ENCODE measurements at regions not wholly inside any gene's neighbourhood (a gene's known extent, or its start where the extent isn't known, plus 50 kb on each side); places are given as distances from the start of the nearest gene placed in this dataset.

GRCh38 chr4:30450474-30450873 is 269.7 kb upstream of the PCDH7 start:
- H3K4me3 ChIP-seq (ENCODE audit: low read length in 3 of 3), result no peak overlapping the region
- DNase-seq, result peak in 2 of 5 donors; percentile 39 to 57
- no peaks in the 10 kb centered on the region for H3K9me3 ChIP-seq (ENCODE audit: control insufficient read depth in 2 of 3, insufficient read depth in 1 of 3, low read length in 3 of 3)
- no peaks in the 10 kb centered on the region for H3K4me1 ChIP-seq (ENCODE audit: control insufficient read depth in 2 of 3, insufficient read depth in 2 of 3, low read depth in 1 of 3, low read length in 3 of 3)
- no peak for FAIRE-seq
- TF ChIP-seq CTCF (IDR thresholded peaks at IDR 0.05; ENCODE audit: borderline replicate concordance, extremely low read depth, insufficient read depth), result no peak
- no peaks in the 10 kb centered on the region for H3K36me3 ChIP-seq (ENCODE audit: control insufficient read depth in 2 of 3, insufficient read depth in 3 of 3, low read length in 3 of 3)
- H3K9ac ChIP-seq (ENCODE audit: low read length in 3 of 3), result no peak overlapping the region
- intact Hi-C loops (cut with DNase I), result no loop called here
- H3K27me3 ChIP-seq (ENCODE audit: control insufficient read depth, insufficient read depth, low read length), result no peaks in the 10 kb centered on the region
- H3K27ac ChIP-seq (ENCODE audit: low read depth in 2 of 2, low read length in 2 of 2), result no peak overlapping the region

DNA sequence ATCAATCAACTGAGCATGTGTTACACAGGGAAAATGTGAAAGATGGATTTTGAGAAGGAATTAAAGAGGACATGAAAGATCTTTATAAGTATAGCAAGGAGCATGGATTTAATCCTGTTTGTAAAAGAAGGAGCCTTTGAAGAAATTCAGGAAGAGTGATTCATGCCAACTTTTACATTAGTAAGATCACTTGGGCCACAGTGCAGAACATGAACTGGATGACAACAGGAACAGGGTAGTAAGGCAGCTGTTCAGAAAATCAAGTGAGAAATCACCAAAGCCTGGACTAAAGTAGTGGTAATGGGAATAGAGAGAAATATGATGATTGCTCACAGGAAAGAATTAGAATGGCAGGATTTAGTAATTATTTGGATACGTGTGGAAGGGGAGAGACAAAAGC is 265.7 kb upstream of the PCDH7 start:
- FAIRE-seq (no peak), DNase-seq (no peak)
- H3K4me3 ChIP-seq (ENCODE audit: low read length in 3 of 3), result no peak overlapping the region
- no peak for TF ChIP-seq CTCF (IDR thresholded peaks at IDR 0.05; ENCODE audit: borderline replicate concordance, extremely low read depth, insufficient read depth)
- H3K9me3 ChIP-seq (ENCODE audit: control insufficient read depth in 2 of 3, insufficient read depth in 1 of 3, low read length in 3 of 3), result no peaks in the 10 kb centered on the region
- no peaks in the 10 kb centered on the region for H3K36me3 ChIP-seq (ENCODE audit: control insufficient read depth in 2 of 3, insufficient read depth in 3 of 3, low read length in 3 of 3)
- no peaks in the 10 kb centered on the region for H3K4me1 ChIP-seq (ENCODE audit: control insufficient read depth in 2 of 3, insufficient read depth in 2 of 3, low read depth in 1 of 3, low read length in 3 of 3)
- no peak overlapping the region for H3K9ac ChIP-seq (ENCODE audit: low read length in 3 of 3)
- H3K27ac ChIP-seq (ENCODE audit: low read depth in 2 of 2, low read length in 2 of 2), result no peak overlapping the region
- no peaks in the 10 kb centered on the region for H3K27me3 ChIP-seq (ENCODE audit: control insufficient read depth, insufficient read depth, low read length)
- intact Hi-C loops (cut with DNase I), result no loop called here

- FAIRE-seq, result no peak
- no peaks in the 10 kb centered on the region for H3K27me3 ChIP-seq (ENCODE audit: control insufficient read depth, insufficient read depth, low read length)
- no peaks in the 10 kb centered on the region for H3K36me3 ChIP-seq (ENCODE audit: control insufficient read depth in 2 of 3, insufficient read depth in 3 of 3, low read length in 3 of 3)
- no peaks in the 10 kb centered on the region for H3K4me1 ChIP-seq (ENCODE audit: control insufficient read depth in 2 of 3, insufficient read depth in 2 of 3, low read depth in 1 of 3, low read length in 3 of 3)
- intact Hi-C loops (cut with DNase I), result no loop called here
- no peak overlapping the region for H3K27ac ChIP-seq (ENCODE audit: low read depth in 2 of 2, low read length in 2 of 2)
- TF ChIP-seq CTCF (IDR thresholded peaks at IDR 0.05; ENCODE audit: borderline replicate concordance, extremely low read depth, insufficient read depth), result no peak
- H3K9ac ChIP-seq (ENCODE audit: low read length in 3 of 3), result no peak overlapping the region
- H3K4me3 ChIP-seq (ENCODE audit: low read length in 3 of 3), result no peak overlapping the region
- no peaks in the 10 kb centered on the region for H3K9me3 ChIP-seq (ENCODE audit: control insufficient read depth in 2 of 3, insufficient read depth in 1 of 3, low read length in 3 of 3)
- no peak for DNase-seq
Measured at GRCh38 chr4:30456716-30457115, 263.5 kb upstream of the PCDH7 start.

GRCh38 chr4:30460818-30461217 is 259.4 kb upstream of the PCDH7 start:
- H3K36me3 ChIP-seq (ENCODE audit: control insufficient read depth in 2 of 3, insufficient read depth in 3 of 3, low read length in 3 of 3), result no peaks in the 10 kb centered on the region
- no peak overlapping the region for H3K9ac ChIP-seq (ENCODE audit: low read length in 3 of 3)
- no peak for TF ChIP-seq CTCF (IDR thresholded peaks at IDR 0.05; ENCODE audit: borderline replicate concordance, extremely low read depth, insufficient read depth)
- DNase-seq, result no peak
- H3K4me3 ChIP-seq (ENCODE audit: low read length in 3 of 3), result no peak overlapping the region
- no peak overlapping the region for H3K27ac ChIP-seq (ENCODE audit: low read depth in 2 of 2, low read length in 2 of 2)
- no peak for FAIRE-seq
- intact Hi-C loops (cut with DNase I), result no loop called here
- no peaks in the 10 kb centered on the region for H3K27me3 ChIP-seq (ENCODE audit: control insufficient read depth, insufficient read depth, low read length)
- H3K4me1 ChIP-seq (ENCODE audit: control insufficient read depth in 2 of 3, insufficient read depth in 2 of 3, low read depth in 1 of 3, low read length in 3 of 3), result no peaks in the 10 kb centered on the region
- H3K9me3 ChIP-seq (ENCODE audit: control insufficient read depth in 2 of 3, insufficient read depth in 1 of 3, low read length in 3 of 3), result no peaks in the 10 kb centered on the region
